ENCODE measurements at regions not wholly inside any gene's neighbourhood (a gene's known extent, or its start where the extent isn't known, plus 50 kb on each side); places are given as distances from the start of the nearest gene placed in this dataset.

- TF ChIP-seq HNF1A (IDR thresholded peaks at IDR 0.05; ENCODE audit: low read depth): peak; percentile 63; the same call in 1 of the 2 replicates
- peak; percentile 87; the same call in 1 of the 2 replicates for TF ChIP-seq HNF1A (CRISPR knock-in tag; IDR thresholded peaks at IDR 0.05; ENCODE audit: borderline replicate concordance)
- TF ChIP-seq PBX2 (CRISPR knock-in tag; IDR thresholded peaks at IDR 0.05): peak; percentile 49; the same call in 1 of the 2 replicates
- peak; percentile 83 for TF ChIP-seq ARNTL (CRISPR knock-in tag; IDR thresholded peaks at IDR 0.05)
- TF ChIP-seq ZNF597 (CRISPR knock-in tag; IDR thresholded peaks at IDR 0.05): no peak
- peak; percentile 96 for TF ChIP-seq TBX2 (CRISPR knock-in tag; IDR thresholded peaks at IDR 0.05; ENCODE audit: borderline replicate concordance)
- no peak for TF ChIP-seq ZNF251 (CRISPR knock-in tag; IDR thresholded peaks at IDR 0.05)
- TF ChIP-seq TEAD3 (CRISPR knock-in tag; optimal IDR thresholded peaks at IDR 0.05; ENCODE audit: borderline replicate concordance): peak; percentile 98
- no peak for TF ChIP-seq JARID2 (CRISPR knock-in tag; IDR thresholded peaks at IDR 0.05; ENCODE audit: insufficient replicate concordance)
- no peak for TF ChIP-seq ZNF782 (CRISPR knock-in tag; IDR thresholded peaks at IDR 0.05; ENCODE audit: borderline replicate concordance)
- TF ChIP-seq U2AF2 (IDR thresholded peaks at IDR 0.05; ENCODE audit: low read depth, low read length): no peak
- no peak for TF ChIP-seq PRMT3 (CRISPR knock-in tag; IDR thresholded peaks at IDR 0.05; ENCODE audit: borderline replicate concordance, low read depth)
- peak; percentile 74 for TF ChIP-seq KDM6A (CRISPR knock-in tag; IDR thresholded peaks at IDR 0.05; ENCODE audit: low read depth)
- TF ChIP-seq ZNF513 (CRISPR knock-in tag; conservative IDR thresholded peaks at IDR 0.05): no peak
- TF ChIP-seq HNF4A (CRISPR knock-in tag; IDR thresholded peaks at IDR 0.05): peak; percentile 99
- peak; percentile 48; the same call in 1 of the 2 replicates for TF ChIP-seq PRDM10 (CRISPR knock-in tag; IDR thresholded peaks at IDR 0.05; ENCODE audit: low read depth)
- peak; percentile 78; the same call in 1 of the 2 replicates for TF ChIP-seq ZNF605 (CRISPR knock-in tag; IDR thresholded peaks at IDR 0.05)
Measured at GRCh38 chr21:15441060-15441493, 288.7 kb upstream of the USP25 start (continued).
